ENCODE measurements at regions not wholly inside any gene's neighbourhood (a gene's known extent, or its start where the extent isn't known, plus 50 kb on each side); places are given as distances from the start of the nearest gene placed in this dataset.

- DNase-seq (ENCODE audit: low read depth), result no peak
- TF ChIP-seq MYC (IDR thresholded peaks at IDR 0.05; ENCODE audit: low read depth, low read length), result no peak
- TF ChIP-seq MAX (IDR thresholded peaks at IDR 0.05; ENCODE audit: low read depth, low read length), result no peak
- H3K4me3 ChIP-seq (ENCODE audit: low read depth, low read length), result no peak overlapping the region
Measured at GRCh38 chr18:68489013-68489792, 225.7 kb downstream of the TMX3 start.

GRCh38 chr18:68484241-68484640 is 230.7 kb downstream of the TMX3 start:
- no peak overlapping the region for H3K4me3 ChIP-seq (ENCODE audit: low read depth, low read length)
- TF ChIP-seq POLR2A (IDR thresholded peaks at IDR 0.05; ENCODE audit: extremely low read depth, insufficient read length), result no peak
- TF ChIP-seq, protein P1, sequence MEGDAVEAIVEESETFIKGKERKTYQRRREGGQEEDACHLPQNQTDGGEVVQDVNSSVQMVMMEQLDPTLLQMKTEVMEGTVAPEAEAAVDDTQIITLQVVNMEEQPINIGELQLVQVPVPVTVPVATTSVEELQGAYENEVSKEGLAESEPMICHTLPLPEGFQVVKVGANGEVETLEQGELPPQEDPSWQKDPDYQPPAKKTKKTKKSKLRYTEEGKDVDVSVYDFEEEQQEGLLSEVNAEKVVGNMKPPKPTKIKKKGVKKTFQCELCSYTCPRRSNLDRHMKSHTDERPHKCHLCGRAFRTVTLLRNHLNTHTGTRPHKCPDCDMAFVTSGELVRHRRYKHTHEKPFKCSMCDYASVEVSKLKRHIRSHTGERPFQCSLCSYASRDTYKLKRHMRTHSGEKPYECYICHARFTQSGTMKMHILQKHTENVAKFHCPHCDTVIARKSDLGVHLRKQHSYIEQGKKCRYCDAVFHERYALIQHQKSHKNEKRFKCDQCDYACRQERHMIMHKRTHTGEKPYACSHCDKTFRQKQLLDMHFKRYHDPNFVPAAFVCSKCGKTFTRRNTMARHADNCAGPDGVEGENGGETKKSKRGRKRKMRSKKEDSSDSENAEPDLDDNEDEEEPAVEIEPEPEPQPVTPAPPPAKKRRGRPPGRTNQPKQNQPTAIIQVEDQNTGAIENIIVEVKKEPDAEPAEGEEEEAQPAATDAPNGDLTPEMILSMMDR (IDR thresholded peaks at IDR 0.05; ENCODE audit: low read depth, low read length), result no peak
- no peak for TF ChIP-seq MAX (IDR thresholded peaks at IDR 0.05; ENCODE audit: low read depth, low read length)
- no peak for TF ChIP-seq MYC (IDR thresholded peaks at IDR 0.05; ENCODE audit: low read depth, low read length)
- DNase-seq (ENCODE audit: low read depth), result no peak

DNA sequence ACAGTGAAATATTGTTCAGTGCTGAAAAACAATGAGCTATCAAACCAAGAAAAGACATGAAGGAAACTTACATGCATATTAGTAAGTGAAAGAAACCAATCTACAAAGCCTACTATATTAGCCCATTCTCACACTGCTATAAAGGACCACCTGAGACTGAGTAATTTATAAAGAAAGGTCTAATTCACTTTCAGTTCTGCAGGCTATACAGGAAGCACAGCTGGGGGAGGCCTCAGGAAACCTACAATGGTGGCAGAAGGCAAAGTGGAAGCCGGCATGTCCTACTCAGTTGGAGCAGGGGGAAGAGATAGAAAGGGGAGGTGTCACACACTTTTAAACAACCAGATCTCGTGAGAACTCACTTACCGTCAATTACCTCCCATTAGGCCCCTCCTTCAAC is 232.1 kb downstream of the TMX3 start:
- no peak for DNase-seq (ENCODE audit: low read depth)
- TF ChIP-seq, protein P1 (IDR thresholded peaks at IDR 0.05; ENCODE audit: low read depth, low read length), result no peak
- TF ChIP-seq POLR2A (IDR thresholded peaks at IDR 0.05; ENCODE audit: extremely low read depth, insufficient read length), result no peak
- no peak for TF ChIP-seq MAX (IDR thresholded peaks at IDR 0.05; ENCODE audit: low read depth, low read length)
- TF ChIP-seq MYC (IDR thresholded peaks at IDR 0.05; ENCODE audit: low read depth, low read length), result no peak
- no peak overlapping the region for H3K4me3 ChIP-seq (ENCODE audit: low read depth, low read length)

DNA sequence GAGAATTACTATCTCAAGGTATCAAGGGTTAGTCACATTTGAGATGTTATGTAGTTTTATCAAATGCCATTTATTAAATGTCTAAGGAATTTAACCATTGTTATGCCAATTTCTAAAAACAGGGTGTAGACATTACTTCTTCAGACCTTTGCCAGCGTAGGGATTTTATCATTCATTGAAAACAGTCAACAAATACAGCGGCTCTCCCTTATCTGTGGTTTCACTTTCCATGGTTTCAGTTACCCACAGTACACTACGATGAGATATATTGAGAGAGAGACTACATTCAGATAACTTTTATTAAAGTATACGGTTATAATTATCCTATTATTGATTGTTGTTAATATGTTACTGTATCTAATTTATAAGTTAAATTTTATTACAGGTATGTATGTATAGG is 234.7 kb downstream of the TMX3 start:
- no peak for DNase-seq (ENCODE audit: low read depth)
- TF ChIP-seq MYC (IDR thresholded peaks at IDR 0.05; ENCODE audit: low read depth, low read length) (no peak), MAX (IDR thresholded peaks at IDR 0.05; ENCODE audit: low read depth, low read length) (no peak)
- H3K4me3 ChIP-seq (ENCODE audit: low read depth, low read length), result no peak overlapping the region

DNA sequence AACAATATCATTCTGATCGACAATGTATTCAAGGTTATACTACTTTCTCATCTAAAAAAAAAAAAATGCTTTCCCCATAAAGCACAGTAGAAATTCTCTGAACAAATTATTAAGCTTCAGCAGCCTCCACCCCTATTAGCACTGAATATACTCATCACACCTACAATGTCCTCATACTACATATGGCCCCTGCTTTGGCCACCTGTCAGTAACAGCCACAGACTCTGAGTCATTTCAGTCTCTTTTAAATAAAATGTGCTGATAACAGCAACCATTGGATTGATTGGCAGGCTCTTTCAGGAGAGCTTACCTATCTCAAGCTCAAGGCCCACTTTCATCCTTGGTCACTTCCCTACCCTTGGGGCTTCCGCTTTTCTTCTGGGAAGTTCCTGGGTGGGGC is 236.7 kb downstream of the TMX3 start:
- TF ChIP-seq, protein P1 (IDR thresholded peaks at IDR 0.05; ENCODE audit: low read depth, low read length), result no peak
- no peak for TF ChIP-seq MYC (IDR thresholded peaks at IDR 0.05; ENCODE audit: low read depth, low read length)
- TF ChIP-seq MAX (IDR thresholded peaks at IDR 0.05; ENCODE audit: low read depth, low read length), result no peak
- no peak for TF ChIP-seq POLR2A (IDR thresholded peaks at IDR 0.05; ENCODE audit: extremely low read depth, insufficient read length)
- DNase-seq (ENCODE audit: low read depth), result no peak
- H3K4me3 ChIP-seq (ENCODE audit: low read depth, low read length), result no peak overlapping the region

GRCh38 chr18:68475883-68476282 is 239.0 kb downstream of the TMX3 start:
- TF ChIP-seq, protein P1 (IDR thresholded peaks at IDR 0.05; ENCODE audit: low read depth, low read length), result no peak
- TF ChIP-seq MAX (IDR thresholded peaks at IDR 0.05; ENCODE audit: low read depth, low read length), result no peak
- TF ChIP-seq MYC (IDR thresholded peaks at IDR 0.05; ENCODE audit: low read depth, low read length), result no peak
- TF ChIP-seq POLR2A (IDR thresholded peaks at IDR 0.05; ENCODE audit: extremely low read depth, insufficient read length), result no peak
- DNase-seq (ENCODE audit: low read depth), result no peak
- no peak overlapping the region for H3K4me3 ChIP-seq (ENCODE audit: low read depth, low read length)
